ENCODE measurements at regions not wholly inside any gene's neighbourhood (a gene's known extent, or its start where the extent isn't known, plus 50 kb on each side); places are given as distances from the start of the nearest gene placed in this dataset.

- H3K4me3 ChIP-seq (ENCODE audit: low read length) = no peak overlapping the region
- no peak overlapping the region for H3K27ac ChIP-seq (ENCODE audit: low read length)
- no peak for DNase-seq
- H3K9me3 ChIP-seq (ENCODE audit: control insufficient read depth, low read depth, low read length) = no peaks in the 10 kb centered on the region
- no peaks in the 10 kb centered on the region for H3K4me1 ChIP-seq (ENCODE audit: control insufficient read depth, insufficient read depth, low read length)
- H3K27me3 ChIP-seq (ENCODE audit: control insufficient read depth, insufficient read depth, low read length) = no peaks in the 10 kb centered on the region
- WGBS (ENCODE audit: insufficient coverage, low lambda C conversion rate) = no CpG with 5 or more reads among the region's 3 CpGs
- H3K36me3 ChIP-seq (ENCODE audit: control insufficient read depth, insufficient read depth, low read length) = peaks cover 3% of the 10 kb centered on the region
These were observed 262.4 kb downstream of the PTPRC start for GRCh38 chr1:198901266-198901665.

DNA sequence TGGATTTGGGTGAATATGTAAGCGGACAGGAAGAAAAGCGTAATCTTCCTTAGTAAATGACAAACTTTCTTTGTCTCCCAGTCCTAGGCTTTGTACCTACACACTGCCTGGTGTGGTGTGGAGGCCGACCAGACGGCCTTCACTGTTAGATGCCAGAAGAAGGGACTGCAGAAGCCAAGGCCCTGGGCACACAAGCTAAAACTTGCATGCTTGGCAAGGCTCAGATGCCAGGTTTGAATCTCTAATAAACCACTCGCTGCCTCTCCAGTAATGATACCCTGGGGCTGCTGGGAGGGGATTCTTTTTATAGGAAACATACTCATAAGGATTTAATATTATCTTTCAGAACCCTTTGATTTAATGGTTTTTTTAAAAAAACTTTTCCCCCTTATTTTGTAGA is 263.8 kb downstream of the PTPRC start:
- no peaks in the 10 kb centered on the region for H3K9me3 ChIP-seq (ENCODE audit: control insufficient read depth, low read depth, low read length)
- H3K4me1 ChIP-seq (ENCODE audit: control insufficient read depth, insufficient read depth, low read length) = no peaks in the 10 kb centered on the region
- no peak overlapping the region for H3K27ac ChIP-seq (ENCODE audit: low read length)
- H3K36me3 ChIP-seq (ENCODE audit: control insufficient read depth, insufficient read depth, low read length) = peaks cover 3% of the 10 kb centered on the region
- 87% methylated on average over 3 of the region's 5 CpGs for WGBS (ENCODE audit: insufficient coverage, low lambda C conversion rate)
- DNase-seq = no peak
- H3K27me3 ChIP-seq (ENCODE audit: control insufficient read depth, insufficient read depth, low read length) = no peaks in the 10 kb centered on the region
- H3K4me3 ChIP-seq (ENCODE audit: low read length) = no peak overlapping the region

DNA sequence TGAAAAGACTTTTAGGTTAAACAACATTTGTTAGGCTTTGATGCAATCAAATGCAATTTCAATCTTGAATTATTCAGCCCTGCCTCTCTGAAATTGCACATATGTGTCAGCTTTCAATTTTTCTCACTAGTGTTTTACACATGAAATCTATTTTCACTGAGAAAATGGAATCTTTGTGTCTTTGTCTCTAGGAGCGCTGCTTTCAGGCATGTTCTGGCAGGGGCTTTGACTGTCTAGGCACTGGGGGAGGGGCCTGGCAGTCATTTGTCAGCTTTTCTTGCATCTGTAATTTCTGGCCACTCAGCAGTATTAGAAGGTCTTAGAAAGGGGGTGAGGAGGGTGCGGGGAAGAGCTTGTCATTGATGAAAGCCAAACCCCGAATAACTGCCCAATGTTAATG is 264.4 kb downstream of the PTPRC start:
- Histone ChIP-seq H3K27me3 (ENCODE audit: control insufficient read depth, insufficient read depth, low read length) (no peaks in the 10 kb centered on the region), H3K4me3 (ENCODE audit: low read length) (no peak overlapping the region), H3K4me1 (ENCODE audit: control insufficient read depth, insufficient read depth, low read length) (no peaks in the 10 kb centered on the region), H3K9me3 (ENCODE audit: control insufficient read depth, low read depth, low read length) (no peaks in the 10 kb centered on the region), H3K36me3 (ENCODE audit: control insufficient read depth, insufficient read depth, low read length) (peaks cover 3% of the 10 kb centered on the region), H3K27ac (ENCODE audit: low read length) (no peak overlapping the region)
- DNase-seq = peak in 1 of 2 donors; percentile 12
- 83% methylated on average over 1 of the region's 3 CpGs for WGBS (ENCODE audit: insufficient coverage, low lambda C conversion rate)

DNA sequence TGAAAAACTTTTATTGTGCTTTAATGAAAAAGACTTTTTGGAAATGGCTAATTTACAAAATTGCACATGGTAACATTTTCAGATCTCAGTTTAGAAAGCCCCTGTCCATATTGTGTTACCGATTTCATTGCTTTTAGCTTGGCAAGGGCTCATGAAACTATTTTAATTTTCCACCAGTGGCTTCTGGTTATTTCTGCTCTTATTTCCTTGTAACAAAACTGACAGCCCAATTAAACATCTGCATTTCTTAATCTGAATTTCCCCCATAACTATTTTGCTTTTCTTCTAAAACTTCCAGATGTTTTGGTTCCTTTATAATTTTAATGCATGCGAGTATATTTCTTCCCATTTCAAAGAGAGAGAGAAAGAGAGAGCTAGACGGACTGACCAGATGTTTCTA is 264.8 kb downstream of the PTPRC start:
- no peak overlapping the region for H3K27ac ChIP-seq (ENCODE audit: low read length)
- peaks cover 3% of the 10 kb centered on the region for H3K36me3 ChIP-seq (ENCODE audit: control insufficient read depth, insufficient read depth, low read length)
- H3K4me3 ChIP-seq (ENCODE audit: low read length) = no peak overlapping the region
- no peaks in the 10 kb centered on the region for H3K9me3 ChIP-seq (ENCODE audit: control insufficient read depth, low read depth, low read length)
- DNase-seq = no peak
- H3K4me1 ChIP-seq (ENCODE audit: control insufficient read depth, insufficient read depth, low read length) = no peaks in the 10 kb centered on the region
- WGBS (ENCODE audit: insufficient coverage, low lambda C conversion rate) = 63% methylated on average over 1 of the region's 3 CpGs
- no peaks in the 10 kb centered on the region for H3K27me3 ChIP-seq (ENCODE audit: control insufficient read depth, insufficient read depth, low read length)

GRCh38 chr1:198904321-198904720 is 265.5 kb downstream of the PTPRC start:
- no peaks in the 10 kb centered on the region for H3K9me3 ChIP-seq (ENCODE audit: control insufficient read depth, low read depth, low read length)
- no CpG with 5 or more reads among the region's 2 CpGs for WGBS (ENCODE audit: insufficient coverage, low lambda C conversion rate)
- no peaks in the 10 kb centered on the region for H3K27me3 ChIP-seq (ENCODE audit: control insufficient read depth, insufficient read depth, low read length)
- H3K27ac ChIP-seq (ENCODE audit: low read length) = no peak overlapping the region
- peaks cover 2% of the 10 kb centered on the region for H3K36me3 ChIP-seq (ENCODE audit: control insufficient read depth, insufficient read depth, low read length)
- DNase-seq = no peak
- no peaks in the 10 kb centered on the region for H3K4me1 ChIP-seq (ENCODE audit: control insufficient read depth, insufficient read depth, low read length)
- no peak overlapping the region for H3K4me3 ChIP-seq (ENCODE audit: low read length)

GRCh38 chr1:198906739-198907422 is 268.0 kb downstream of the PTPRC start:
- H3K27ac ChIP-seq (ENCODE audit: low read length) = no peak overlapping the region
- H3K36me3 ChIP-seq (ENCODE audit: control insufficient read depth, insufficient read depth, low read length) = no peaks in the 10 kb centered on the region
- H3K9me3 ChIP-seq (ENCODE audit: control insufficient read depth, low read depth, low read length) = no peaks in the 10 kb centered on the region
- H3K4me3 ChIP-seq (ENCODE audit: low read length) = no peak overlapping the region
- no peak for DNase-seq
- WGBS (ENCODE audit: insufficient coverage, low lambda C conversion rate) = 100% methylated on average over 1 of the region's 4 CpGs
- no peaks in the 10 kb centered on the region for H3K4me1 ChIP-seq (ENCODE audit: control insufficient read depth, insufficient read depth, low read length)
- H3K27me3 ChIP-seq (ENCODE audit: control insufficient read depth, insufficient read depth, low read length) = no peaks in the 10 kb centered on the region

DNA sequence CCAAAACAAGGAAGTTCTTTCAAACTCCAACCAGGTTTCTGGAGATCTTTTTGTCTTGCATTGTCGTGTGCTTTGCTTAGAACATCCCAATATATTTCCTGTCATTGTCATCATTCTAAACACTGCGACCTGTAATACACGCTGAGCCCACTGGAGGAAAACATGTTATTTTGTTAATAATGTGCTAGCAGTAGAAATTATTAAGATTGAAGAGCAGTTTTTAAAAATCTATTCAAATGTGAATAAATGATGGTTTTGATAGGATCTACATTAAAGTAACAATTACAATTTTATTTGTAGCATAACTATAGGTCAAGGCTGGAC is 268.5 kb downstream of the PTPRC start:
- Histone ChIP-seq H3K36me3 (ENCODE audit: control insufficient read depth, insufficient read depth, low read length) (no peaks in the 10 kb centered on the region), H3K4me1 (ENCODE audit: control insufficient read depth, insufficient read depth, low read length) (no peaks in the 10 kb centered on the region), H3K9me3 (ENCODE audit: control insufficient read depth, low read depth, low read length) (no peaks in the 10 kb centered on the region), H3K27ac (ENCODE audit: low read length) (no peak overlapping the region), H3K27me3 (ENCODE audit: control insufficient read depth, insufficient read depth, low read length) (no peaks in the 10 kb centered on the region), H3K4me3 (ENCODE audit: low read length) (no peak overlapping the region)
- no peak for DNase-seq
- 71% methylated on average over 3 of the region's 3 CpGs for WGBS (ENCODE audit: insufficient coverage, low lambda C conversion rate)

GRCh38 chr1:198908995-198909394 is 270.2 kb downstream of the PTPRC start:
- Histone ChIP-seq H3K4me1 (ENCODE audit: control insufficient read depth, insufficient read depth, low read length) (no peaks in the 10 kb centered on the region), H3K27me3 (ENCODE audit: control insufficient read depth, insufficient read depth, low read length) (no peaks in the 10 kb centered on the region), H3K4me3 (ENCODE audit: low read length) (no peak overlapping the region), H3K27ac (ENCODE audit: low read length) (no peak overlapping the region), H3K9me3 (ENCODE audit: control insufficient read depth, low read depth, low read length) (no peaks in the 10 kb centered on the region), H3K36me3 (ENCODE audit: control insufficient read depth, insufficient read depth, low read length) (no peaks in the 10 kb centered on the region)
- 90% methylated on average over 2 of the region's 3 CpGs for WGBS (ENCODE audit: insufficient coverage, low lambda C conversion rate)
- DNase-seq = no peak

DNA sequence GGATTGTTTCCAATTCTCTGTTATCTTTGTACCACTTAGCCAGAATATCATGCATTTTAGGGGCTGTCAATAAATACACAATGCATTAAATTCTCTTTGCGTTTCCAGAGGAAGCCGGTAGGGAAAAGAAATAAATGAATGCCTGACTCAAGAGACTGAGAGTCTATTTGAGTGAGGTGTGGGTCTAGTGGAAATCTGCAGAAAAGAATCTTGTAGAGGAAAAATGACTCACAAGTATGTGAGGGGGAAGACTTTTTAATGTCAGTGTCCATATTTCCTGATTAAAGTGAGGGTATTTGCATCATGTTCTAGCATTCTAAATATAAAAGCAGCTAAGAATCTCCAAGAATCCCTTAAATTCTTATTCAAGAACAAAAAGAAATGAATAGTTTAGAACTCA is 271.1 kb downstream of the PTPRC start:
- Histone ChIP-seq H3K27ac (ENCODE audit: low read length) (no peak overlapping the region), H3K36me3 (ENCODE audit: control insufficient read depth, insufficient read depth, low read length) (no peaks in the 10 kb centered on the region), H3K4me1 (ENCODE audit: control insufficient read depth, insufficient read depth, low read length) (no peaks in the 10 kb centered on the region), H3K27me3 (ENCODE audit: control insufficient read depth, insufficient read depth, low read length) (no peaks in the 10 kb centered on the region), H3K4me3 (ENCODE audit: low read length) (no peak overlapping the region), H3K9me3 (ENCODE audit: control insufficient read depth, low read depth, low read length) (no peaks in the 10 kb centered on the region)
- DNase-seq = no peak
- 40% methylated on average over 1 of the region's 2 CpGs for WGBS (ENCODE audit: insufficient coverage, low lambda C conversion rate)

GRCh38 chr1:198910816-198911215 is 272.0 kb downstream of the PTPRC start:
- H3K4me1 ChIP-seq (ENCODE audit: control insufficient read depth, insufficient read depth, low read length) = no peaks in the 10 kb centered on the region
- H3K4me3 ChIP-seq (ENCODE audit: low read length) = no peak overlapping the region
- DNase-seq = no peak
- H3K27me3 ChIP-seq (ENCODE audit: control insufficient read depth, insufficient read depth, low read length) = no peaks in the 10 kb centered on the region
- WGBS (ENCODE audit: insufficient coverage, low lambda C conversion rate) = 67% methylated on average over 1 of the region's 2 CpGs
- H3K27ac ChIP-seq (ENCODE audit: low read length) = no peak overlapping the region
- no peaks in the 10 kb centered on the region for H3K36me3 ChIP-seq (ENCODE audit: control insufficient read depth, insufficient read depth, low read length)
- H3K9me3 ChIP-seq (ENCODE audit: control insufficient read depth, low read depth, low read length) = no peaks in the 10 kb centered on the region

DNA sequence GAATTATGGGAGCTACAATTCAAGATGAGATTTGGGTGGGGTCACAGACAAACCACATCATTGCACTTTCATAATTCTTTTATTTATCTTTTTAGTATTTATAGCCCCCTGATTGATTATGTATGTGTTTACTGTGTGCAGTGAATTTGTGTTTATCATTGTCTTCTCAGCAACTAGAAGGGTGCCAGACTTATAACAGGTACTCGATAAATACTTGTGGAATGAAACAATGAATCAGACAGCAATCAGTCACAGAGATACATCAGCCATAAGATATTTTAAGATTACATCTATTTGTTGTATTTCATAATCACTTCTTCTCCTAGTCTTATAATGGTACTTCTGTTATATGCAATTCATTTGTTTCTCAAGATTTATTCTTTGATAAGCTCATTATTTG is 273.2 kb downstream of the PTPRC start:
- Histone ChIP-seq H3K36me3 (ENCODE audit: control insufficient read depth, insufficient read depth, low read length) (no peaks in the 10 kb centered on the region), H3K9me3 (ENCODE audit: control insufficient read depth, low read depth, low read length) (no peaks in the 10 kb centered on the region), H3K27ac (ENCODE audit: low read length) (no peak overlapping the region), H3K4me1 (ENCODE audit: control insufficient read depth, insufficient read depth, low read length) (no peaks in the 10 kb centered on the region), H3K4me3 (ENCODE audit: low read length) (no peak overlapping the region), H3K27me3 (ENCODE audit: control insufficient read depth, insufficient read depth, low read length) (no peaks in the 10 kb centered on the region)
- no CpG with 5 or more reads among the region's 1 CpG for WGBS (ENCODE audit: insufficient coverage, low lambda C conversion rate)
- no peak for DNase-seq
